LNCaP clone FGC (cell line): ENCODE measurements at regions not wholly inside any gene's neighbourhood (a gene's known extent, or its start where the extent isn't known, plus 50 kb on each side); places are given as distances from the start of the nearest gene placed in this dataset.

ENCODE experiments used
- DNase-seq: peaks from one replicate; pipeline ENCODE4 v3.0.0-alpha.2; 2011; ENCODE audit warnings: low read depth
- H3K4me3 ChIP-seq: 2 replicates; pipeline ENCODE4 v1.5.1; 2011; ENCODE audit warnings: mild to moderate bottlenecking, low read depth, low read length, control low read depth
- TF ChIP-seq, protein P1 (sequence below): IDR thresholded peaks from 2 replicates; pipeline ENCODE4 v1.5.1; 2012; ENCODE audit warnings: mild to moderate bottlenecking; ENCODE audit not compliant: control insufficient read depth, insufficient read depth; ENCODE audit errors: extremely low read depth

DNA sequence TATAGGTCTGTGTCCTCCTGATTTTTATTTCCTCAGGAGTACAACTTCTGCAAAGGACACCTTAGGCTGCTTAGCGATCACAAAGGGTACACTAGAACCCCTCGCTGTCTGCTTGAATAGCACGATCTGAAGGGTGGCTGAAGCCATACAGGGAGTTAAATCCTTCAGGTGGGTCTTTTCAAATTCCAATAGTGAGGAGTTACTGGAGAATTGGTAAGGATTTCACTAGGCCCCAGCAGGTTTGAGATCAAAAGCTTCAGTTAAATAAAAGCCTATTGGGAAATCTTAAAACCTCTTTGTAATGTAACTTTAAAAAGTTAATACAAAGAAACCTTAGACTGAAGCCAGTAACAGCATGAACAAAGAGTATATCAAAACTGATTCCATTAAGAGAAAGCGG is 613.1 kb downstream of the ZEB2 start:
- TF ChIP-seq, protein P1, sequence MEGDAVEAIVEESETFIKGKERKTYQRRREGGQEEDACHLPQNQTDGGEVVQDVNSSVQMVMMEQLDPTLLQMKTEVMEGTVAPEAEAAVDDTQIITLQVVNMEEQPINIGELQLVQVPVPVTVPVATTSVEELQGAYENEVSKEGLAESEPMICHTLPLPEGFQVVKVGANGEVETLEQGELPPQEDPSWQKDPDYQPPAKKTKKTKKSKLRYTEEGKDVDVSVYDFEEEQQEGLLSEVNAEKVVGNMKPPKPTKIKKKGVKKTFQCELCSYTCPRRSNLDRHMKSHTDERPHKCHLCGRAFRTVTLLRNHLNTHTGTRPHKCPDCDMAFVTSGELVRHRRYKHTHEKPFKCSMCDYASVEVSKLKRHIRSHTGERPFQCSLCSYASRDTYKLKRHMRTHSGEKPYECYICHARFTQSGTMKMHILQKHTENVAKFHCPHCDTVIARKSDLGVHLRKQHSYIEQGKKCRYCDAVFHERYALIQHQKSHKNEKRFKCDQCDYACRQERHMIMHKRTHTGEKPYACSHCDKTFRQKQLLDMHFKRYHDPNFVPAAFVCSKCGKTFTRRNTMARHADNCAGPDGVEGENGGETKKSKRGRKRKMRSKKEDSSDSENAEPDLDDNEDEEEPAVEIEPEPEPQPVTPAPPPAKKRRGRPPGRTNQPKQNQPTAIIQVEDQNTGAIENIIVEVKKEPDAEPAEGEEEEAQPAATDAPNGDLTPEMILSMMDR: no peak
- H3K4me3 ChIP-seq: no peak overlapping the region
- no peak for DNase-seq

DNA sequence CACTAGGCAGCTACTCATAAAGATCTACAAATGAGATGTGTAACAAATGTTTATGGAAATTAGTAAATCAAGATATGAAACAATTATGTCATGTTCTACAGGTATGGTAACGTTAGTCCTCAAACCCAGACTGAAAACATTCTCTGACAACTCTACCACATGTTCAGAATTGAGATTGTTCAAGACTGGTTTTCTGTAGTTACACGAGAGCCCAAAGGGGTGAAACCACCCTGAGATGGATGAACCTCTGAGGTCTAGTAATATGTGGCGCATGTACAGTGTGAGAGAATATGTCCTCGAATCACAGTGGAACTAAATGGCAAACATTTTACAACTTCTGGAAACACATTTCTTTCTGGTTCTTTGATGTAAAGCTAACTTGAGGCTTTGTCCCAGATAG is 614.3 kb downstream of the ZEB2 start:
- no peak for DNase-seq
- TF ChIP-seq, protein P1: no peak

DNA sequence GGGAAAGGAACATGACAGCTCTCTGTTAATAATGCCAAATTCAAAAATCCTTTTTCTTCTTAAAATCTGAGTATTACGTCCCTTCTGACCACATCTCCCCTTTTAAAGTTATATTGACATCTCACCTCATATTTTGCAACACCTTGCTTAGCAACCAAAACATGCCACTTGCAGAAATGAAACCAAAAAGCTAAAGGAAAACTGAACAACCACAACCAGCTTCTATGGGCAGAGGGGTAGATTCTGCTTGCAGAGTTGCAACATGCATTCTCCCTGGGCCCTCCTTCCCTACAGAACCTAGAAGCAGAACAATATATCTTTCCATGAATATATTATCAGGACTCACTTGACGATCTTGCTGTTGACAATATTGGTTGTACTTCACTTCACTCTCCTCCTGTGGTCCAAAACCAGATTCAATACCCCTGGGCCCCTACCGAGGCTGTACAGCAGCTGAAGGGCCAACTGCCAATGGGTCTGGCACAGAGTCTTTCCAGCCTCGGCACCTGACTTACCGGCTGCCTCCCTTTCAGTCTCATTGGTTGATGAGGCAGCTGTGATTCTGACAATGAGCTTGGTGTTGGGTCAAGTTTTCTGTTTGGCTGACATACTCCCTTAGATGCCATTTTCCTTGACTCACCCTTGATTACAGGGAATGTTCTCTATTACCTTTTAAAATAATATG is 616.6 kb downstream of the ZEB2 start:
- H3K4me3 ChIP-seq: no peak overlapping the region
- TF ChIP-seq, protein P1: no peak
- no peak for DNase-seq

More for the DNA sequence above, 614.3 kb downstream of the ZEB2 start:
- H3K4me3 ChIP-seq: no peak overlapping the region

DNA sequence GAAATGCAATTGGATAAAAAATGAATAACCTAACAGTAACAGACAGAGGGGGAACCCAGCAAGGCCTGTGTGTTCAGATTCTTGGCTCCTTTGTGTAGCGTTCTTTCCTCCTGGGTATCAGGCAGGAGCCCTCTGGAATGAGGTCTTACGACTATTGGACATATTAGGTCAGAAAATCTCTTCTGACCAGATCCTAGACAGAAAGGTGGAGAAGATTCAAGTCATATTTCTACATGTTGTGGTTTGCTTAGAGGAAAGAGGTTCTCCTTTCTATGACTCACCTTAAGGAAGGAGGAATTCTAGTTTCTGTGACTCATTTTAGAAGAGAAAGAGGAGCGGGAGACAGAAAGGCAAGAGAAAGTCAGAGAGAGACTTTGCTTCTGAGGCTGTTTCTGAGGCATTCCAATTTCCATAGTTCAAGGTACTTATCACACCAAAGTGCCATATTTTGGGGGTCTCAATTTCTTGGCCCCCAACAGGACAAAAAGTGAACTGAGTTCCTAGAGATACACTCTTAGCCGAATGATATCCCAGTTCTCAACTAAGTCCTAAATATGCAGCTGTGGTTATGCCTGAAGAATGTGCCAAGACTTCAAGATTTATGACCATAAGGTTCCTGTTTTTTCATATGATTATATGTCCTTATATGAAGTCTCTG is 618.6 kb downstream of the ZEB2 start:
- TF ChIP-seq, protein P1: no peak
- no peak overlapping the region for H3K4me3 ChIP-seq
- DNase-seq: no peak

DNA sequence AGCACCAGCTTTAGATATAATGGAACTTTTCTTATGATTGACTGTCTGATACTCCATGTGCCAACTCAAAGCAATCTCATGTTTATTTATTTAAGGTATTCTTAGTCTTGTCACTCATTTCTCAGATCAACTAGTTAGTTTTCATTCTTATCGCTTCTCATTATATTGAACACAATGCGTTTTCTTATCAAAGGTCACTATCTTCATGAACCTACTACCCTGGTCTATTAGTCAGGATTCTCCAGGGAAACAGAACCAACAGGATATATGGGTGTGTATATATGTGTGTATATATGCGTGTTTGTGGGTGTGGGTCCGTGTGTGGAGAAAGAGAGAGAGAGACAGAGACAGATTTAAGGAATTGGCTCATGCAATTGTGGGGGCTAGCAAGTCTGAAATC is 619.9 kb downstream of the ZEB2 start:
- DNase-seq: no peak
- TF ChIP-seq, protein P1: no peak

DNA sequence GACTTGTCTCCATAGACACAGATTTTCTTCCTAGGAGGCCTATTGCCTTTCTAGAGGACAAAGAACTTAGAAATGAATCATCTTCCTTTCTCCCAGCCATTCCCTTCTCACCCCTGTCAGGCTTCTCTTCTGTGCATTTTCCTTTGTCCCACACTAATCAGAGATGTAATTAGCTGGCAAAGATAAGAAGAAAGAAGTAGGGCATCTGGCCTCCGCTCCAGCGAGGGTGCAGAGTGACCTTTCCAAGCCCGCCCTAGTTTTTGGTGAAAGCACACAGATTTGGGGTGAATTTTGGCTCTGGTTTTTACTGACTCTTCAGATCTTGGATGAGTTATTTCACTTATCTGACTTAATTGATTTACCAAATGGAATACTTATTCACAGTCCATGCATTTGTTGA is 626.5 kb downstream of the ZEB2 start:
- TF ChIP-seq, protein P1: no peak

More for the DNA sequence above, 619.9 kb downstream of the ZEB2 start:
- no peak overlapping the region for H3K4me3 ChIP-seq

More for the DNA sequence above, 626.5 kb downstream of the ZEB2 start:
- no peak overlapping the region for H3K4me3 ChIP-seq
- no peak for DNase-seq
